Pancreas (tissue), 10 donors: ENCODE measurements at regions not wholly inside any gene's neighbourhood (a gene's known extent, or its start where the extent isn't known, plus 50 kb on each side); places are given as distances from the start of the nearest gene placed in this dataset.
"Not testable (repeated sequence)": the region's sequence is repeated elsewhere in the genome, so short reads cannot be mapped to it uniquely, and the experiment has no call there.

Source experiments
- ATAC-seq, 4 donors: fragments of 200-7000 bp; cut with Tn5 transposase; one replicate each; pipeline versions ENCODE4 v1.8.0 to v1.9.1; 2020; ENCODE audit warnings: mild to moderate bottlenecking in 4 of 4, moderate library complexity in 4 of 4
- DNase-seq, 6 donors: peaks; one replicate each; pipeline ENCODE4 v3.0.0-alpha.2; 2020
- FAIRE-seq: peaks from 2 replicates; lab custom pipeline; 2012; peaks lifted over from hg19 to GRCh38; lab: Jason Lieb, UNC
- H3K27ac ChIP-seq, 4 donors: fragments of 200-600 bp; sonication (generic); 1 replicate in 3 of 4; 2 replicates in 1 of 4; pipeline versions ENCODE4 v1.5.0 to v1.8.0; 2020
- H3K27me3 ChIP-seq, 4 donors: fragments of 200-600 bp; one replicate each; pipeline ENCODE4 v1.8.0; 2021
- H3K36me3 ChIP-seq, 3 donors: fragments of 200-600 bp; sonication (generic) in 1 of 3; one replicate each; pipeline versions ENCODE4 v1.5.0 to v1.8.0; 2020 to 2021
- H3K4me1 ChIP-seq, 3 donors: fragments of 200-600 bp; one replicate each; pipeline ENCODE4 v1.8.0; 2021
- H3K4me3 ChIP-seq, 4 donors: fragments of 200-600 bp; sonication (generic) in 2 of 4; one replicate each; pipeline versions ENCODE4 v1.5.0 to v1.8.0; 2020 to 2021
- H3K9me3 ChIP-seq, 4 donors: fragments of 200-600 bp; one replicate each; pipeline ENCODE4 v1.8.0; 2021
- CTCF ChIP-seq, 4 donors: fragments of 200-600 bp; sonication (generic) in 3 of 4; IDR thresholded peaks; one replicate each; pipeline versions ENCODE4 v1.5.0 to v1.8.0; 2021; ENCODE audit warnings: antibody characterized with exemption in 4 of 4
- WGBS, 2 donors: extraction: QIAGEN DNeasy Blood & Tissue Kit; methylation state at CpG; one replicate each; pipeline ENCODE4 v1.1.7; 2013; 5-methylcytosine and 5-hydroxymethylcytosine counted together
- intact Hi-C, 3 donors: fragments of 100-400 bp; cut with DNase I; formaldehyde crosslinking; loops; one replicate each; pipeline versions ENCODE4 v1.11.1 to v1.14.2; 2022
- donor health status: healthy with polysubstance abuse.
- donor health status: DM: no; HTN: no; CAD: no; lungs with moderate emphysema.
- donor health status: DM: no; HTN: no; CAD: no.
- donor health status: control.
- donor health status: control.
- donor health status: Bipolar disorder and iron deficiency.
- donor health status: DM: yes; HTN: yes; CAD: no.
- donor health status: DM: no; HTN: no; CAD: no.
- donor health status: DM: no; HTN: no; CAD: no.
- donor health status: DM: yes; HTN: yes; CAD: no.

- ATAC-seq, result no peak
- H3K36me3 ChIP-seq, result no peaks in the 10 kb centered on the region
- H3K9me3 ChIP-seq, result no peaks in the 10 kb centered on the region
- H3K27ac ChIP-seq, result no peak overlapping the region
- H3K4me3 ChIP-seq, result no peak overlapping the region
- H3K27me3 ChIP-seq, result no peaks in the 10 kb centered on the region
- 18 to 29% methylated on average over 1 of the region's 1 CpG for WGBS, 2 donors
- intact Hi-C loops, result no loop called here
- FAIRE-seq, result no peak
- no peak for TF ChIP-seq CTCF (IDR thresholded peaks at IDR 0.05)
- no peak for DNase-seq
- no peaks in the 10 kb centered on the region for H3K4me1 ChIP-seq
Measured at GRCh38 chr4:164596927-164597326, 157.0 kb upstream of the SMIM31 start.

DNA sequence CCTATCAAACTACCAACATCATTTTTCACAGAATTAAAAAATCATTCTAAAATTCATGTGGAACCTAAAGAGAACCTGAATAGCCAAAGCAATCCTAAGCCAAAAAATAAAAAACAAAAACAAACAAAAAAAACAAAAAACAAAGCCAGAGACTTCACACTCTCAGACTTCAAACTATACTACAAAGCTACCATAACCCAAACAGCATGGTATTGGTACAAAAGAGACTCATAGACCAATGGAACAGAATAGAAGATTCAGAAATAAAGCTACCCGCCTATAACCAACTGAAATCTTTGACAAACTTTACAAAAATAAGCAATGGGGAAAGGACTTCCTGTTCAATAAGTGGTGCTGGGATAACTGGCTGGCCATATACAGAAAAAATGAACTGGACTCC, 152.3 kb upstream of the SMIM31 start:
- 19 to 24% methylated on average over 1 of the region's 1 CpG for WGBS, 2 donors
- no peaks in the 10 kb centered on the region for H3K27me3 ChIP-seq
- ATAC-seq (no peak), DNase-seq (no peak), FAIRE-seq (no peak)
- no peak for TF ChIP-seq CTCF (IDR thresholded peaks at IDR 0.05)
- H3K9me3 ChIP-seq, result no peaks in the 10 kb centered on the region
- intact Hi-C loops, result no loop called here
- no peak overlapping the region for H3K27ac ChIP-seq
- H3K4me3 ChIP-seq, result no peak overlapping the region
- no peaks in the 10 kb centered on the region for H3K4me1 ChIP-seq
- no peaks in the 10 kb centered on the region for H3K36me3 ChIP-seq

GRCh38 chr4:164605791-164606190, 148.1 kb upstream of the SMIM31 start:
- H3K27ac ChIP-seq, DNase-seq, FAIRE-seq, H3K27me3 ChIP-seq, H3K4me3 ChIP-seq, ATAC-seq, H3K9me3 ChIP-seq, intact Hi-C loops, H3K4me1 ChIP-seq, H3K36me3 ChIP-seq: not testable (repeated sequence)
- WGBS, 2 donors, result 54 to 65% methylated on average over 6 of the region's 6 CpGs

DNA sequence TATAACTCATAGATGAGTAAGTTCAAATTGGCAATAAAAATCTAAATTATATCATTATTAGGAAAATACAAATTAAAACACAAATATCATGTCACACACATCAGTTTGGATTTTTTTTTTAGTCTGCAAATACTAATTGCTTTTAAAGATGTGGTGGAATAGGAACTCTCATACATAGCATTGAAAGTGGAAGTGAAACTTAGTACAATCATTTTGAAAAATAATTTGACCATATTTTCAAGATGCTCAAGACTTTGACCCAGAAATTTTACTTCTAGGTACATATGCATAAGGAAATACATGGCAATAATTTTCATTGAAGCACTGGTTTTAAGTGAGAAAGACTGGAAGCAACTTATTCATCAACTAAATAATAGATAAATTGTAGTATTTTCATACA, 147.5 kb upstream of the SMIM31 start:
- ATAC-seq, result no peak
- no peak for DNase-seq
- intact Hi-C loops, result no loop called here
- no peak overlapping the region for H3K4me3 ChIP-seq
- no peak overlapping the region for H3K27ac ChIP-seq
- no peaks in the 10 kb centered on the region for H3K9me3 ChIP-seq
- no peaks in the 10 kb centered on the region for H3K4me1 ChIP-seq
- TF ChIP-seq CTCF (IDR thresholded peaks at IDR 0.05), result no peak
- FAIRE-seq, result no peak
- H3K27me3 ChIP-seq, result no peaks in the 10 kb centered on the region
- no peaks in the 10 kb centered on the region for H3K36me3 ChIP-seq

- Histone ChIP-seq H3K9me3 (no peaks in the 10 kb centered on the region), H3K27ac (no peak overlapping the region), H3K27me3 (no peaks in the 10 kb centered on the region), H3K4me3 (no peak overlapping the region), H3K4me1 (no peaks in the 10 kb centered on the region), H3K36me3 (no peaks in the 10 kb centered on the region)
- WGBS, 2 donors, result 70 to 78% methylated on average over 1 of the region's 1 CpG
- ATAC-seq (no peak), DNase-seq (no peak), FAIRE-seq (no peak)
- intact Hi-C loops, result no loop called here
- no peak for TF ChIP-seq CTCF (IDR thresholded peaks at IDR 0.05)
Measured at GRCh38 chr4:164613256-164613655, 140.7 kb upstream of the SMIM31 start.

DNA sequence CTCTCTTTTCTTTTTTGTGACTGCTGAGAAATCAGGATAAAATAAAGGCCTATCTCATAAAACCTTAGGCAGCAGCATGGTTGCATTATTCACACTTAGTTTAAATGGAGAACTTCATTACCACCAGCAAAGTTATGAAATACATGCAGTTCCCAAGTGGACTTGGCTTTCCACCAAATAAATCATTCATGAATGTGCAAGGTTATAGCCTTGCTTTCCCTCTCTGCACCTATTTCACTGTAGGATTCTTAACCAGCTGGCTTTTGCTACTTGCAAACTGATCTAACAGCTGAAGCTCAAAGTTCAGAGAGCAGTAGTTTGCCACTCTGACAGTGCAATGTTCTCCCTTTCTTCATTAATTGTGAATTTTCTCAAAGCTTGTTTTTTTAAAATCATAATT, 140.1 kb upstream of the SMIM31 start:
- no peak for DNase-seq
- Histone ChIP-seq H3K9me3 (no peaks in the 10 kb centered on the region), H3K27ac (no peak overlapping the region), H3K4me3 (no peak overlapping the region), H3K27me3 (no peaks in the 10 kb centered on the region), H3K4me1 (no peaks in the 10 kb centered on the region), H3K36me3 (no peaks in the 10 kb centered on the region)
- no peak for TF ChIP-seq CTCF (IDR thresholded peaks at IDR 0.05)
- FAIRE-seq, result no peak
- peak in 1 of 4 donors; percentile 13 for ATAC-seq
- intact Hi-C loops, result no loop called here
